Heart left ventricle (tissue), 13 donors: ENCODE measurements at regions not wholly inside any gene's neighbourhood (a gene's known extent, or its start where the extent isn't known, plus 50 kb on each side); places are given as distances from the start of the nearest gene placed in this dataset.

Experiments used
- POLR2A ChIP-seq, 2 donors: fragments of 450-650 bp; IDR thresholded peaks; one replicate each; pipeline ENCODE4 v1.6.1; 2017; ENCODE audit warnings: antibody characterized with exemption in 2 of 2, mild to moderate bottlenecking in 2 of 2, moderate library complexity in 2 of 2
- TF ChIP-seq, protein P1 (sequence below), 12 donors: fragments of 200-600 bp; sonication (generic) in 4 of 12; IDR thresholded peaks; one replicate each; pipeline versions ENCODE4 v1.5.0 to v1.8.0; 2018 to 2022; ENCODE audit warnings: antibody characterized with exemption in 12 of 12, mild to moderate bottlenecking in 5 of 12
- donor health status: ischemic (EF 13 %, LVEDD 7.1; RV severe dilation, severe dysfunction).
- donor health status: DM: no; HTN: yes; CAD: no.
- donor health status: DM: no; HTN: no; CAD: no.
- donor health status: ischemic (EF 25% LVEDD 6.9; RV normal size, moderate dysfunction).
- donor health status: ischemic (EF 25% LVEDD 5.7; RV mildly dilated, moderate dysfunction).
- donor health status: ischemic (EF 35%, LVEDD 5.7; RV mildly dilated, moderate dysfunction).
- donor health status: nonischemic (EF 11% LVEDD 7.7; RV severe dilation, severe dysfunction).
- donor health status: DM: yes; HTN: yes; CAD: no.
- donor health status: PGD.
- donor health status: ischemic (EF 29% LVEDD 5.4; RV normal size, mild dysfunction).
- donor health status: nonischemic (EF 23%, LVEDD 6.1; RV moderate dilation, normal function).

DNA sequence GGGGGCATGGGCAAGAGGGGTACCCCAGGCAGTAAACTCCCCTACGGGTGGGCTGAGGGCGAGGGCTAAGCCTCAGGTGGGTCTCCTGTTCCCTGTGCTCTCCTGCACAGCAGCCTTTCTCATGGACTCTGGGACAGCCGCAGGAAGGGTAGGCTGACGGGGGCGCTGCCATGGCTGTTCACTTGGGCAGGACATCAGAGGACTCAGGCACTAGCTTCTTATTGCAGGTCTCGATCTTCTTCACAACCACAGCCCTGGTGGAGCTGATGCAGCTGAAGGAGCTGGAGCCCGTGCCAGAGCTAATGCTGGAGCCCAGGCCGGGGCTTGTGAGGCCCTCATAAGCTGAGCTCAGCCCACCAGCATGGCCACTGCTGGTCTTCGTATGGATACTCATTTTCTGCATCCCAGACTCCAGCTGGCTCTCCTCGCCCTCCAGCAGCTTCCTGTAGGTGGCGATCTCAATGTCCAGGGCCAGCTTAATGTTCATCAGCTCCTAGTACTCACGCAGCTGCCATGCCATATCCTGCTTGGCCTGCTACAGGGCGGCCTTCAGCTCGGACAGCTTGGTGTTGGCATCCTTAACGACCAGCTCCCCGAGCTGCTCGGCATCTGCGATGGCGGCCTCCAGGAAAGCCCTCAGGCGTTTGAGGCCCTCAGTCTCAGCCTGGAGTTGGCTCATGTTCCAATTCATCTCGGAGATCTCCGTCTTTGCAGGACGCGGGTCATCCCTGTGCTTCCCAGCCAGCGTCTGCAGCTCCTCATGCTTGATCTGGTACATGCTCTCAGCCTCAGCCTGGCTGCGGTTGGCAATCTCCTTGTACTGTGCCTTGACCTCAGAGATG, 359.8 kb upstream of the SETBP1 start:
- TF ChIP-seq, protein P1, sequence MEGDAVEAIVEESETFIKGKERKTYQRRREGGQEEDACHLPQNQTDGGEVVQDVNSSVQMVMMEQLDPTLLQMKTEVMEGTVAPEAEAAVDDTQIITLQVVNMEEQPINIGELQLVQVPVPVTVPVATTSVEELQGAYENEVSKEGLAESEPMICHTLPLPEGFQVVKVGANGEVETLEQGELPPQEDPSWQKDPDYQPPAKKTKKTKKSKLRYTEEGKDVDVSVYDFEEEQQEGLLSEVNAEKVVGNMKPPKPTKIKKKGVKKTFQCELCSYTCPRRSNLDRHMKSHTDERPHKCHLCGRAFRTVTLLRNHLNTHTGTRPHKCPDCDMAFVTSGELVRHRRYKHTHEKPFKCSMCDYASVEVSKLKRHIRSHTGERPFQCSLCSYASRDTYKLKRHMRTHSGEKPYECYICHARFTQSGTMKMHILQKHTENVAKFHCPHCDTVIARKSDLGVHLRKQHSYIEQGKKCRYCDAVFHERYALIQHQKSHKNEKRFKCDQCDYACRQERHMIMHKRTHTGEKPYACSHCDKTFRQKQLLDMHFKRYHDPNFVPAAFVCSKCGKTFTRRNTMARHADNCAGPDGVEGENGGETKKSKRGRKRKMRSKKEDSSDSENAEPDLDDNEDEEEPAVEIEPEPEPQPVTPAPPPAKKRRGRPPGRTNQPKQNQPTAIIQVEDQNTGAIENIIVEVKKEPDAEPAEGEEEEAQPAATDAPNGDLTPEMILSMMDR (IDR thresholded peaks at IDR 0.05): no peak
- TF ChIP-seq POLR2A (IDR thresholded peaks at IDR 0.05): no peak
